Effector memory CD4-positive, alpha-beta T cell (primary cell): ENCODE measurements at regions not wholly inside any gene's neighbourhood (a gene's known extent, or its start where the extent isn't known, plus 50 kb on each side); places are given as distances from the start of the nearest gene placed in this dataset.

Experiments used
- DNase-seq, 3 donors: peaks; one replicate each; pipeline ENCODE4 v3.0.0-alpha.2; 2020
- H3K27ac ChIP-seq: 2 replicates; pipeline ENCODE4 v1.7.0; 2013; ENCODE audit warnings: mild to moderate bottlenecking, low read length, moderate library complexity; ENCODE audit not compliant: insufficient read depth, poor library complexity, severe bottlenecking
- H3K27me3 ChIP-seq: replicated peaks from 2 replicates; pipeline ENCODE4 v1.7.0; 2013; ENCODE audit warnings: mild to moderate bottlenecking, low read length; ENCODE audit not compliant: insufficient read depth, control insufficient read depth, poor library complexity, severe bottlenecking
- H3K36me3 ChIP-seq: 2 replicates; pipeline ENCODE4 v1.7.0; 2013; ENCODE audit warnings: mild to moderate bottlenecking, low read length, moderate library complexity; ENCODE audit not compliant: control insufficient read depth, insufficient read depth
- H3K4me1 ChIP-seq: 2 replicates; pipeline ENCODE4 v1.7.0; 2013; ENCODE audit warnings: low read length, mild to moderate bottlenecking; ENCODE audit not compliant: control insufficient read depth, insufficient read depth, poor library complexity, severe bottlenecking
- H3K4me3 ChIP-seq: 2 replicates; pipeline ENCODE4 v1.7.0; 2013; ENCODE audit warnings: low read length, low read depth, mild to moderate bottlenecking; ENCODE audit not compliant: insufficient read depth, poor library complexity, severe bottlenecking
- H3K9me3 ChIP-seq: 2 replicates; pipeline ENCODE4 v1.7.0; 2013; ENCODE audit warnings: mild to moderate bottlenecking, low read length, moderate library complexity; ENCODE audit not compliant: control insufficient read depth

DNA sequence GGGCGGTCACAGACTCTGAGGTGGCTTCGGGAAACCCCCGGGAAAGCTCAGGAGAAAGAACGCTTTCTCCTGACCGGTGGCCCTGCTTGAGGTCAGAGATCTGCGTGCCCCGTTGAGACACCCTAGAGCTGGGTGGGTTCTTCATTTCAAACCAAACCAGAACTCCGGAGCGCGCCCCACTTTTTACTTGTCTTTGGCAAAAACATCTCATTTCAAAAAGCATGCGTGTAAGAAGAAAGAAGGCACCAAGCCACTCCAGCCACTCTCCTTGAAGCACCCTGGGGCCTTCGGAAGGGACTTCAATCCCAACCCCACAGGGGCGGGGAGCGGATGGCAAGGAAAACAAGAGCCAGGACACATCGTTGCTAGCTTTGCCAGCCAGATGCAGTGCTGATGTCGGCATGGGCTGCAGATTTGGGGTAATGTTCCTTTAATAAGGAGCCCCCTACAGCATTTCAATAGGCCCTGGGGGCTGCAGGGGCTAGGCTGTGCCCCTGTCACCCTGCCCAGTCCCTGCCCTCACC is 171.7 kb downstream of the ERCC6L2 start:
- Histone ChIP-seq H3K4me3 (no peak overlapping the region), H3K9me3 (no peaks in the 10 kb centered on the region), H3K36me3 (no peaks in the 10 kb centered on the region), H3K4me1 (no peaks in the 10 kb centered on the region), H3K27ac (no peak overlapping the region), H3K27me3 (no peaks in the 10 kb centered on the region)
- DNase-seq = no peak

DNA sequence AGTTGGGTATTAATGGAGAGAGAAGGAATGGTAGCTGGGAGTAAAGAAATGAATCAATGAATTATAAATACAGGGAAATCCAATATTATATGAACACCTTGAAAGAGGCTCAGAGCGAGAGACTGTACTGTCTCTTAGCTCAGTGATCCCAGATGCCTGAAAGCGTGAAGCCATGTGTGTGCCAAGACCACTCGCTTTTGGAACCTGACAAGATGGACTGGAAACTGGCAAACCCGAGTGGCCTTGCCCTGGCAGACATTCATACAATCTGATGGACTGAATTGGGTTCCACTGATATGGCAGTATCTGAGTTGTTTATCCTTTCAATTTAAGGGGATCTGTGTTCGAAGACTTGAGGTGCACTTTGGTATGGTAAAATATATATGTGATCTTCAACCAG is 170.3 kb downstream of the ERCC6L2 start:
- H3K27me3 ChIP-seq = no peaks in the 10 kb centered on the region
- no peak overlapping the region for H3K27ac ChIP-seq
- no peaks in the 10 kb centered on the region for H3K9me3 ChIP-seq
- H3K4me1 ChIP-seq = no peaks in the 10 kb centered on the region
- H3K36me3 ChIP-seq = no peaks in the 10 kb centered on the region
- DNase-seq = no peak
- H3K4me3 ChIP-seq = no peak overlapping the region

DNA sequence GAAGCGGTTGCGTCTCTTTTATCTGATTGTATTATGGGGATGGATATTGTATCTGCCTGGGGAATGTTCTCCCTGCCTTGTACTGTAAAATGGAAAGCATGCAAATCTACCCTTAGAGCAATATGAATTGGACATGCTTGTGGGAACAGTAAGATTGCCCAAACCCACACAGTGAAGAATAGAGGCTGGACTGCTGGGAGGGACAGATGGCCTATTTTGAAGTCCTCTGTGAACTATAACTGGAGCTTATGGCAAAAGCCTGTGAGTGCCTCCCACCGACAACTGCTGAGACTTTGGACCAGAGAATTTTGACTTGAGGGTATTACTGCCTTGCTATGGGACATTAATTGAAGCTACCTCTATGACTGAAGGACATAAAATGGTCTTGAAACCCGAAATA is 168.9 kb downstream of the ERCC6L2 start:
- Histone ChIP-seq H3K36me3 (no peaks in the 10 kb centered on the region), H3K9me3 (no peaks in the 10 kb centered on the region), H3K4me3 (no peak overlapping the region), H3K27me3 (no peaks in the 10 kb centered on the region), H3K4me1 (no peaks in the 10 kb centered on the region), H3K27ac (no peak overlapping the region)
- no peak for DNase-seq

DNA sequence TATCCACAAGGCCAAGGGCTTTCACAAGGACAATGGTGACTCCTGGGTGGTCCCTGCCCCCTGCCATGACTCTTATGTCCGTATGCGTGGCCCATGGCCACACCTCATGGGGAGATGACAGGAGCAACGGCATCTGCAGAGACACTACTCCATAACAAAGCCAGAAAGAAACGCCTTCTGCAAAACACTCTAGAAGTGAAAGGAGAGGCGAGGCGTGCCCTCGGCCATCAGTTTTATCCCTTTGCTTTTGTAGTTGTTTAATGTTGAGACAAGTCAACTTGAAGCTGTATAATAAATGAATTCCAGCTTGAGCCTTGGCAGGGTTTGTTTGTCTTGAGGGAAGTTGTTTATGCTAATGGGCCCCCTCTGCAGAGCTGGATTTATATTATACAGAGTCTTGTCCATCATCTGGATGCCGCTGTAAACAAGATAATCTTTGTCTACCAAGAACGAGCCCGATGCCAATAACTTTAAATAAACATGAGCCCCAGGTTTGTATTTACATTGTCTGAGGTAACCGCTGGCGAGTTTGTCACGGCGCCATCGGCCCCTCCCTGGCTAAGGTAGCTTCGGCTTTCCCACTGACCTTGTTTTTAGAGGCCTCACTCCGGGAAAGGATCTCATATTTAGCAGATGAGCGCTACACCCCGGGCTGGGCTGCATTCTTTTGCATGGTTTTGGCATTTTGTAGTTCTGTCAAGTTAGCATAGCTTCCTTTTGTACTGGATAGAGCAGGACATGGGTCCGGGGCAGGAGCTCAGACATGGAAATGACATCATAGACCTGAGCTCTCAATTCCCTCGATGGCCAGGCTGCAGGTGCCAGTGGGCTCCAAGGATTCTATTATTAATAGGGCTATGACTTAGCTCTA is 165.3 kb downstream of the ERCC6L2 start:
- Histone ChIP-seq H3K36me3 (no peaks in the 10 kb centered on the region), H3K4me1 (no peaks in the 10 kb centered on the region), H3K4me3 (no peak overlapping the region), H3K9me3 (no peaks in the 10 kb centered on the region), H3K27ac (no peak overlapping the region), H3K27me3 (no peaks in the 10 kb centered on the region)
- DNase-seq = no peak

DNA sequence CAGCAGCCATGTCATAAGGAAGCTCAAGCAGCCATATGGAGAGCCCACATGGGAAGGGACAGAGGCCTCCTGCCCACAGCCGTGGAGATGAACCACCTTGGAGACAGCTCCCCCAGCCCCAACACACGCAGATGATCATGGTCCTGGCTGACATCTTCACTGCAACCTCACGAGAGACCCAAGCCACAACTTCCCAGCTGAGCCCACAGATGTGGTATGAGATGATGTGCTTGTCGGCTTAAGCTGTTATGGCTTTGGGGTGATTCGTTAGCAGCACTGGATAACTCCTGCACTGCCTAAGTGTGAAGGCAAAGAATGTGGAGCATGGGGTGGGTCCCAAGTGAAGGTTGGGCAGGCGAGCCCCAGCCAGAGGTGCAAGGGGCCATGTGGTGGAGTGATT is 163.4 kb downstream of the ERCC6L2 start:
- DNase-seq = no peak
- Histone ChIP-seq H3K9me3 (no peaks in the 10 kb centered on the region), H3K36me3 (no peaks in the 10 kb centered on the region), H3K4me1 (no peaks in the 10 kb centered on the region), H3K27me3 (no peaks in the 10 kb centered on the region), H3K27ac (no peak overlapping the region), H3K4me3 (no peak overlapping the region)

DNA sequence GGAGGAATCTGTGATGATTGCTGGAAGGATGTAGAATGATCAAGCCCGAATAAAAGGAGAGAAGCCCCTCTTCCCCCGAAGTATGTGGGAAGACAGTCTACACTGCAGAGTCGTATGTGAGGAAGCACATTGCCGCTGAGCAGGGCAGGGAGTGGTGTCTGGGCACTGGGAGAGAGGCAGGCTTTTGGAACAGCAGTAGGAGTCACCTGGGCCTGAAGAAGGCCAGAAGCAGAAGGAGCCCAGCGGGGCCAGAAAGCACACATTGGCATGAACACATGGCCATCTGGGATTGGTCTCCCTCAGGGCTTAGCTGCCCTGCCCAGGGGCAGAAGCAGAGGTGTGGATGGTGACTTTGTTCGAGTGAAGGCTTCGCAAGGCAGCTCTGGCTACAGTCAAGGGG is 162.8 kb downstream of the ERCC6L2 start:
- H3K9me3 ChIP-seq = no peaks in the 10 kb centered on the region
- H3K27ac ChIP-seq = no peak overlapping the region
- H3K27me3 ChIP-seq = no peaks in the 10 kb centered on the region
- no peaks in the 10 kb centered on the region for H3K36me3 ChIP-seq
- H3K4me3 ChIP-seq = no peak overlapping the region
- no peak for DNase-seq
- H3K4me1 ChIP-seq = no peaks in the 10 kb centered on the region

DNA sequence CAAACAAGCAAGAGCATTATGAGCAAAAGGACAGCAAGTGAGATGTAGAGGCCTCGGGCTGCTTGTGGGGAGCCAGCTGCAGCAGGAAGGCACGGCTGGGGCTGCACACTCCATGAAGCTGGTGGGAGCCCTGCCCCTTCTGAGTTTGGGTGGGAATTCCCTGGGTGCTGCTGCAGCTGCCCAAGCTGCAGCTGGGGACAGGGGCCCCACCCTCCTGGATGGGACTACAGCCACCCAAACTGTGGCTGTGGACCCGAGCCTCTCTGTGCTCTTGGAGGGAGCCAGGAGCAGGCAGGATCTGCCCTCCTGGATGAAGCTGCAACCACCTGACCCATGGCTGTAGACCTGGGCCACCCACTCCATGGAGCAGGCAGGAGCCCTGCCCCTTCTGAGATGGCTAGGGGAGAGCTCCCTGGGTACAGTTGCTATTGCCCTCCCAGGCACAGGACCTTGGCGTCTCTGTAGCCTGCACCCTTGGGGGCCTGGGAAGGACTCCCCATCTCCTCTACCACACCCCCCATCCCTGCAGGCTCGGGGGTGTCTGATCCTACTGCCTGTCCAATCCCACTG is 159.1 kb downstream of the ERCC6L2 start:
- no peak for DNase-seq
- no peaks in the 10 kb centered on the region for H3K36me3 ChIP-seq
- no peak overlapping the region for H3K4me3 ChIP-seq
- no peak overlapping the region for H3K27ac ChIP-seq
- H3K4me1 ChIP-seq = no peaks in the 10 kb centered on the region
- no peaks in the 10 kb centered on the region for H3K9me3 ChIP-seq
- H3K27me3 ChIP-seq = no peaks in the 10 kb centered on the region

DNA sequence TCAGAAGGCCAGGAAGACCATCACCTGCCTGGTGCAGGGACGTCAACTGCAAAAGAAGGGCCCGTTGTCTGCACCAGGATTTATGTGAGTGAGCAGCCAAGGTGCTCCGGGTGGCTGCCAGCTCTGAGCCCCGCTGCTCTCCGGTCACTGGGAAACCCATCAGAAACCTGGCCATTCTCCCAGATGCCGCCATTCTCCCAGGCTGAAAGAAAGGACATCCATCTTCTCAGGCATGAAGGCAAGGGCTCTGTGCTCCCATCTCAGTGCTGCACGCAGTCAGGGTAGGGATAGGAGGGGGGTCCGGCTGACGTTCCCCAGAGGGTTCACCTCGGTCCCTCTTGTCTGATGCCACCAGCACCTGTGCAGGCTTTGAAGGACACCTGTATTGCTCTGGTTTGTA is 158.4 kb downstream of the ERCC6L2 start:
- Histone ChIP-seq H3K4me3 (no peak overlapping the region), H3K27ac (no peak overlapping the region), H3K4me1 (no peaks in the 10 kb centered on the region), H3K27me3 (no peaks in the 10 kb centered on the region), H3K36me3 (no peaks in the 10 kb centered on the region), H3K9me3 (no peaks in the 10 kb centered on the region)
- DNase-seq = no peak

DNA sequence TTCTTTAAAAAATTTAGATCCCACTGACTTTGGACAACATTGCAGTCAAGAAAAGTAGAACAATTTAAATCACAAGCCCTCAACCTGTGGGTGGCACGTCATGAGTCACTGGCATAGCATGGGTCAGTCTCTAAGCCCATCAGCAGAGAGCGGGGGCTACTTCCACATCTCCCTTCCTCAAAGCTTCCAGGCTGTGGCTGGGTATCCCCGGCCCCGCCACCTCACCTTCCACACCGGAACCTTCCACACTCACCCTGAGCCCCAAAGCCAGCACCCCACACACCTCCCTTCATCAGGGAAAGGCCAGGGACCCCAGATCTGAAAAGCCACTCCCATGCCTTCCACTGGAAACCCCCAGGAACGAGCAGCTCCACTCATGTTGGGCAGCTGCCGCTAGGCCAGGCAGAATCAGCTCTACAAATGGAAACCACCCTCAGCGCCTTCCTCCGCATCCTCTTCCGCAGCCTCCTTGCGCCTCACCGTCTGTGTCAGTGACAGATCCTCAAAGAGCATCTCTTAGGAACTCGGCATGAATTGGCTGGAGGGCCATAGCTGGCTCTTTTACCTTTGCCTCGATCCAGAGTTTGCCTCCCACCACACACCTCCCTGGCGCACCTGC is 156.5 kb downstream of the ERCC6L2 start:
- Histone ChIP-seq H3K9me3 (no peaks in the 10 kb centered on the region), H3K27me3 (no peaks in the 10 kb centered on the region), H3K27ac (no peak overlapping the region), H3K36me3 (no peaks in the 10 kb centered on the region), H3K4me1 (peaks cover 3% of the 10 kb centered on the region), H3K4me3 (no peak overlapping the region)
- no peak for DNase-seq

DNA sequence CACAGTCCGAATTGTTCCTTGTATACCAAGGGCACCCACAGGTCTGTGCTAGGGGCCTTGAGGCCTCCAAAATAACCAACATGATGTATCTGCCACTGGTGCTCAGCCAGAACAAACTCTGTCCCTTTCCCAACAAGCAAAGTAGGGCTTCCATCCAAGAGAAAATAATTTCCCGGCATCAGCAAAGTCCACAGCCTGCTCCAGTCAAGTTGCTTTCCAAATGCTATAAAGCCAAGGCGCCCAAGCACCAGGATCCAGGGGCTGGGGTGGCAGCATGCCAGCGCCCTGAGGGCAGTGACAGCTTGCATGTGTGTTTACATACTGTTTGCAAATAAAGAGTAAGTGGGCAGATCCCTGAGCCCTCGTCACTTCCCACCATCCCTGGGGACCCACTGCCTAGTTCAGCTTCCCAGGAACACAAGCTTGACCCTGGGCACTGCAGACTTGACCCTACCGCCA is 155.9 kb downstream of the ERCC6L2 start:
- no peak overlapping the region for H3K4me3 ChIP-seq
- H3K9me3 ChIP-seq = no peaks in the 10 kb centered on the region
- H3K4me1 ChIP-seq = peaks cover 3% of the 10 kb centered on the region
- no peak overlapping the region for H3K27ac ChIP-seq
- H3K27me3 ChIP-seq = no peaks in the 10 kb centered on the region
- no peaks in the 10 kb centered on the region for H3K36me3 ChIP-seq
- no peak for DNase-seq
